HG02588 (cell line): ENCODE measurements at regions not wholly inside any gene's neighbourhood (a gene's known extent, or its start where the extent isn't known, plus 50 kb on each side); places are given as distances from the start of the nearest gene placed in this dataset.

Source experiments
- ATAC-seq: cut with Tn5 transposase; IDR thresholded peaks from one replicate; pipeline ENCODE4 v1.9.1; 2021; ENCODE audit warnings: mild to moderate bottlenecking, moderate library complexity; ENCODE audit not compliant: unreplicated experiment

GRCh38 chr18:51789871-51790270, 550.1 kb upstream of the DCC start:
- ATAC-seq = no peak

DNA sequence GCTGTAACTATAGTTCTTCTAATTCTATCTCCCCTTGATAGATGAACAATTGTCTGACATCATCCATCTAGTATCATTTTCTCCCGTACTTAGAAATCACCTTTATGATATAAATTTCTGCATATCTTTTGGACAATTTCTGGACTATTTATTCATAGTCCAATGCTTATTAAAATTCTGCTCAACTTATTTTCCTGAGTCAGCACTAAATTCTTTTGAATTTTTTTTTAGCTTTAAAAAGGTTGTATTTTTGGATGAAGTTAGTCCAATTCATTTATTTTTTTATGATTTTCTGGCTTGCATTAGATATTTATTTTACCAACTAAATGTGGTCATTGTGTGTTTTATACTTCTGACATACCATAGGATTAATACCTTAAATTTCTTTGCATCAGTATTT, 538.5 kb upstream of the DCC start:
- no peak for ATAC-seq

DNA sequence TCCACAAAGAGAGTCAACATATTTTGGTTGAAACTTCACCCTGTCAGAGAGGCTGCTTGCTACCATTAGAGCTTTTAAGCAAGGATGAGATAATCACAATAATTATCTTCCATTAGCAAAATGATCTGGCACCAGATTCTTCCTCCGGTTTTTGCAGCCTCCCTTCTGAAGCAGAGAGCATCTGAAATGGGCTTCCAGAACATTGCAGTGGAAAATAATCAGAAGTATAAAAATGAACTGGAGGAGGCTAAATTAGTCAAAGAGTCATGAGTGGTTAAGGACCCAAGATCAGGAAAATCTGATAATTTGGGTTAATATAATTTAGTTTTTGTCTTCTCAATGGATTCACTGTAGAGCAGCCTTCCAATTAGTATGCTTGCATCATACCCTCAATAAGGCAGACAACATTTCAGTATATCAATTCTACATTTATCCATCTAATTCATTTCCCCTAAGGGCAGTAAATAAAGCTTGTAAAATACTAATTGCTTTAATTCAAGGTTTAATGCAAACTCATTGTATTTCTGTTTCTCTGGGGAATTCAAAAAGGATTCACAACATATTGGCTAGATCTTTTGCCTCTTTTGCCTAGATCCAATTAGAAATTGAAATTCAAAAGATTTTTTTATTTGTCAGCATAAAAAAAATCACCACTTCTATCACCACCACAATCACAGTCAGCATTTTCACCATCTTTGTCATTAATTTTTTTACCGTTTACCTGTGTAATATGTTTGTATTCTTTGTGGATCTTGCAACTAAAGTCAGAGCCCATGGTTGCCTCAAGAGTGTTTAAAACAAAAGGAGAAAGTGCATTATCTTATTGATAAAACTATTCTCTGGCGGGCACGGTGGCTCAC, 537.2 kb upstream of the DCC start:
- no peak for ATAC-seq

- ATAC-seq = no peak
These were observed 532.7 kb upstream of the DCC start for GRCh38 chr18:51807336-51807735.

DNA sequence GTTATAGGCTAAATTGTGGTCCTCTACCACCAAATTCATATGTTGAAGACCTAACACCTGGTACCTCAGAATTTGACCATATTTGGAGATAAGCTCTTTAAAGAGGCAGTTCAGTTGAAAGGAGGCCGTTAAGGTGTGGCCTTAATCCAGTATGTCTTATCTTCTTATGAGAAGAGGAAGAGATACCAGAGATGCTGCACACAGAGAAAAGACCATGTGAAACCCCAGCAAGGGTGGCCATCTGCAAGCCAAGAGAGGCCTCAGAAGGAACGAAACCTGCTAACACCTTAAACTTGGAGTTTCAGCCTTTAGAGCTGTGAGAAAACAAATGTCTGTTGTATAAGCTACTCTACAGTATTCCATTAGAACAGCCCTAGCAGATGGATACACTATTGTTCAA, 528.1 kb upstream of the DCC start:
- no peak for ATAC-seq

GRCh38 chr18:51813740-51814139, 526.3 kb upstream of the DCC start:
- ATAC-seq = no peak

- ATAC-seq = no peak
These were observed 518.4 kb upstream of the DCC start for GRCh38 chr18:51821610-51822009.

DNA sequence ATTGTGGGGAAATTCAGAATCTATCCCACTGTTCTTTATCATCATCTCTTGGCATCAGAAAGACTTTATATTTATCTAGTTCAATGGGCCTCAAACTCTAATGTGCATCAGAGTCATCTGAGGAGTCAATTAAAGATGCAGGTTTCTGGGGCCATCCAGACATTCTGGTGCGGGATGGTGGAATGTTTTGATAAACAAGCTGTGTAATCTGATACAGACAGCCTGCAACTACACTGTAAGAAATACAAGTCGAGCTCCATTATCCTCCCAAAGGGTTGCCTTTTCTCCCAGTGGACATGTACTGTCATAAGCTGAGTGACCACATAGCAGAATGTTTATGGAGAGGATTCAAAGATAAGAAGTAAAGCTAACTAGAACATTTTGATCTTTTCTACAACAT, 515.3 kb upstream of the DCC start:
- no peak for ATAC-seq

DNA sequence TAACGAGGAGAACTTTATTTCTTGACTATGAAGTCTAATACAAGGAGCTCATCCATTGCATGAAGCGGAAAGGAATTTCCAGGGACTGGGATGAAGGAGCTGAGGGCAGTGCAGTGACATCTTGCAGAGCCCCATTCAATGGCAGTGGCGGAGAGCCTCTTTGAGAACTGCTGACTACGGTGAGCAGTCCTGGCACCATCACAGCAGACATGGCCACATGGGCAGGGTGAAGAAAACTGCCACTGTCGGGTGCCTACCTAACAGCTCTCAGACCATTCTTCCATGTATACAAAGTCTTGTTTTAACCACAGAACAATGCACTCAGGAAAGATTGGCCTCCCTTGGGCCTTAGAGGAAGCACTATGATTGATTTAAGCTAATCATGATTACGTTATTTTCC, 506.1 kb upstream of the DCC start:
- no peak for ATAC-seq

DNA sequence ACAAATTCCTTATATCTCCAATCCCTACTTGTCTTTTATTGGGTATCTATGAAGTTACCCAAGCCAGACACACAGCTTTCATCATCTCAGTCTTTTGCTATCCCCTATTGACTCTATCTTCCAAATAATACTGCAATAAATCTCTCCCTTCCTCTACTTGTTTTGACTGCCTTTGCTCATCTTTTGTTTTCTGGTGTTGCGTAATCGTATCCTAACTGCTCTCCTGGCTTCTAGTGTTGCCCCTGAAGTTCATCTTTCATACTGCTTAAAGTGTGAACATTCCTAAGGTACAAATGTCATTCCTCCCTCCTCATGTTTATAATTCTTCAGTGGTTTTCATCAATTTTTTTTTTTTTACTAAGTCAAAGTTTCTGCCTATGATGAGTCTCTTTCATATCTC, 491.3 kb upstream of the DCC start:
- ATAC-seq = no peak

DNA sequence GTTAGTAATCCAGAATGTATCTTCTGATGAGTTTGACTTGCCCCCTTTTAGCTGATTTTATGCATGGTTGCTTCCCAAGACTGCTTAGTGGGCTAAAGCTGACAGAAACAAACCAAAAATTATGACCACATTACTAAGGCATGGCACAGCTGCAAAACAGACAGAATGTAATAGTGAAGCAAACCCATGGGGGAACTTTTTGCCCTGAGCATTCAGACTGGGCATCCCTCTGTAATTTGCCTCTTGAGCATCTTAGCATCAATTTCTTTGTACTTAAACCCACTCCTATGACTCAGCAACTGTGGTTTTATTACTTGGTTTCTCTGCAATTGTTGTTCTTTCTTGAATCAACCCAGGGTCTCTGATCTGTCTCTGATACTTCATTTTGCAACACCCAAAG, 487.3 kb upstream of the DCC start:
- ATAC-seq = no peak

DNA sequence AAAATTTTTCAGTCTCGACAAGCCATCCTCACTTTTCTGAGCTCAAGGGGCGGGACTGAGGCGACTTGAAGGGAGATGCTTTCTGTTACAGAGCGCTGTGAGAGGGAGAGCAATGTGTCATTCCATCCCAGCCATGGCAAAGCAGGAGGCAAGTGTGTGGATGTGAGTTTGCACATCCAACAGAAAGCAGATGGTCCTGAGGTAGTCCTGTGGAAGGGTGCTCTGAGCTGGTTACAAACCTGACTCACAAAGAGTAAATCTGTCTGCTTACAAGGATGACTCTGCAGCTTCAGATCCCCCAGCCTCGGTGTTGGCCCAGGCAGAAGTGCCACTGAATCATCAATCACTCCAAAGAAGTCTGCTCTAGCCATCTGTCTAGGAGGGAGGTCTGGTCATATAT, 482.0 kb upstream of the DCC start:
- ATAC-seq = no peak

GRCh38 chr18:51861046-51861445, 479.0 kb upstream of the DCC start:
- ATAC-seq = no peak

GRCh38 chr18:51862051-51862715, 477.8 kb upstream of the DCC start:
- no peak for ATAC-seq

DNA sequence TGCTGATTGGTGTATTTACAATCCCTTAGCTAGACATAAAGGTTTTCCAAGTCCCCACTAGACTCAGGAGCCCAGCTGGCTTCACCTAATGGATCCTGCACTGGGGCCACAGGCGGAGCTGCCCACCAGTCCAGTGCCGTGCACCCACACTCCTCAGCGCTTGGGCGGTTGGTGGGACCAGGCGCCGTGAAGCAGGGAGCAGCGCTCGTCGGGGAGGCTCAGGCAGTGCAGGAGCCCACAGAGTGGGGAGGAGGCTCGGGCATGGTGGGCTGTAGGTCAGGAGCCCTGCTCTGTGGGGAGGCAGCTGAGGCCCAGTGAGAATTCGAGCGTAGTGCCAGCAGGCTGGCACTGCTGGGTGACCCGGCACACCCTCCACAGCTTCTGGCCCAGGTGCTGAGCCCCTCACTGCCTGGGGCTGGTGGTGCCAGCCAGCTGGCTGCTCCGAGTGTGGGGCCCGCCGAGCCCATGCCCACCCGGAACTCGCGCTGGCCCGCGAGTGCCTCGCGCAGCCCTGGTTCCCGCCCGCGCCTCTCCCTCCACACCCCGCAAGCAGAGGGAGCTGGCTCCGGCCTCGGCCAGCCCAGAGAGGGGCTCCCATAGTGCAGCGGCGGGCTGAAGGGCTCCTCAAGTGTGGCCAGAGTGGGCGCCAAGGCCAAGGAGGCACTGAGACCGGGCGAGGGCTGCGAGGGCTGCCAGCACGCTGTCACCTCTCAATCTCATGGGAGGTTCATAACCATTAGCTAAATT, 475.6 kb upstream of the DCC start:
- ATAC-seq = no peak

DNA sequence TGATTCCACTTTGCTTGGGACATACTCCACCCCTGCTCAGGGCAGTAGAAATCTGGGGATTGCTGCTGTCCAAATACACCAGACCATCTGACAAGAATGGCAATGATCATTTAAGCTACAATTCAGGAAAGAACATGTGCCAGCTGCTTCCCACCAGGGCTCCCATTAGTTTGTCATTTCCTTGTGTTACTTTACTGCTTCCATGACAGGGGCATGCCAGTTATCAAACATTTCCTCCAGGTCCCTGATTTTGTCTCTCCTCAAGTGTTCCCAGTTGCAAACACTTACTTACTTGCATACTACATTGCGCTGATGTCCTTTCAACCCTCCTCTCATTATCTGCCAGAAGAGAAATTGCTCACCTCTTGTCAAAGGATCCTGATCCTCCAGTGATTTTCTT, 474.5 kb upstream of the DCC start:
- no peak for ATAC-seq

- no peak for ATAC-seq
These were observed 472.2 kb upstream of the DCC start for GRCh38 chr18:51867767-51868166.

GRCh38 chr18:51878724-51879123, 461.3 kb upstream of the DCC start:
- ATAC-seq = no peak

GRCh38 chr18:51879329-51879728, 460.7 kb upstream of the DCC start:
- no peak for ATAC-seq

- no peak for ATAC-seq
These were observed 458.6 kb upstream of the DCC start for GRCh38 chr18:51881394-51881793.

- ATAC-seq = no peak
These were observed 456.0 kb upstream of the DCC start for GRCh38 chr18:51884039-51884438.

GRCh38 chr18:51890762-51891161, 449.2 kb upstream of the DCC start:
- ATAC-seq = no peak
